Urothelium cell line (cell line): ENCODE measurements at regions not wholly inside any gene's neighbourhood (a gene's known extent, or its start where the extent isn't known, plus 50 kb on each side); places are given as distances from the start of the nearest gene placed in this dataset.

Experiments used
- DNase-seq: peaks from one replicate; pipeline ENCODE4 v3.0.0; 2011; ENCODE audit warnings: low spot score, mixed read lengths
- FAIRE-seq: peaks from 2 replicates; lab custom pipeline; 2011; peaks lifted over from hg19 to GRCh38; lab: Jason Lieb, UNC

GRCh38 chr6:48928937-48929336 is 534.1 kb downstream of the MMUT start:
- FAIRE-seq = no peak
- DNase-seq = no peak

DNA sequence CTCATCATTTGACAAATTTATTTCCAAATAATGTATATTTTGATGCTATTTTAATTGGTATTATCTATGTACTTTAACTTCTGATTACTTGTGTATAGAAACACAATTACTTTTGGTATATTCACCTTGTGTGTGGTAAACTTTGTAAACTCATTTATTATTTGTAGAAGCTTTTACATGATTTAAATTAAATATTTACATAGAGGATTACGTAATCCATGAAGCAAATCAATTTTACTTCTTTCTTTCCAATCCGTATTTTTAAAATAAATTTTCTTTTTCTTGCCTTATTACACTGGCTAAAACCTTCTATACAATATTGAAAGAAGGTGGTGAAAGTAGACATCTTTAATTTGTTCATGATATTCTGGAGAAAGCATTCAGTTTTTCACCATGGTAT is 540.2 kb downstream of the MMUT start:
- FAIRE-seq (no peak), DNase-seq (no peak)

GRCh38 chr6:48919555-48919954 is 543.5 kb downstream of the MMUT start:
- FAIRE-seq = no peak

GRCh38 chr6:48917233-48917632 is 545.8 kb downstream of the MMUT start:
- DNase-seq = no peak
- no peak for FAIRE-seq

More at GRCh38 chr6:48919555-48919954, 543.5 kb downstream of the MMUT start:
- no peak for DNase-seq

GRCh38 chr6:48916607-48917006 is 546.4 kb downstream of the MMUT start:
- DNase-seq = no peak
- no peak for FAIRE-seq

GRCh38 chr6:48915591-48915990 is 547.5 kb downstream of the MMUT start:
- no peak for FAIRE-seq
- no peak for DNase-seq

DNA sequence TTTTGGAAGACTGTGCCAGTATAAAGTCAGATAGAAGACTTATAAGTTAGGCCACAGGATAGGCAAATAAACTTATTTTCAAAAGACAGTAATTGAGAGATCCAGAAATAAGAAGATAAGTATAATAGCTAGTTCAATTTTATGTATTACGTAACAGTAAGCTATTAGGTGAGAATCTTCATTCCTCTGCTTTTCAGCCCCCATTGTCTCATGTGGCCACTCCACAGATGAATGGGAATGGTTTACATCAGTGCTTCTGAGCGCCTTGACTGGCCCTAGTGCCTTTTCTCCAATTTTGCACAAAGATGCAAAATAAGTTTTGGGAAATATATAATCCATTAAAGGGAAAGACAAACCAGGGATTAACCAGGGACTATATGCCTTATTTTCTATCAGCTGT is 550.5 kb downstream of the MMUT start:
- DNase-seq (no peak), FAIRE-seq (no peak)

DNA sequence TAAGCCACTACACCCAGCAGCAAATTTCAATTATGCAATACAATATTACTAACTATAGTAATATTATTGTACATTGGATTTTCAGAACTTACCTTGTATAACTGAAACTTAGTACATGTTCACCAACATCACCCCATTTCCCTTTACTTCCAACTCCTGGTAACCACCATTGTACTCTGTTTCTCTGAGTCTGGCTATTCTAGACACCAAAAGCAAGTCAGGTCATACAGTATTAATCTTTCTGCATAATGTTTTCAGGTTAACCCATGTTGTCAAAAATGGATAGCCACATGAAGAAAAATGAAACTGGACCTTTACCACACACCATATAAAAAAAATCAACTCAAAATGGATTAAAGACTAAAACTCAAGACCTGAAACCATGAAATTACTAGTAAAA is 558.2 kb downstream of the MMUT start:
- DNase-seq (no peak), FAIRE-seq (no peak)

DNA sequence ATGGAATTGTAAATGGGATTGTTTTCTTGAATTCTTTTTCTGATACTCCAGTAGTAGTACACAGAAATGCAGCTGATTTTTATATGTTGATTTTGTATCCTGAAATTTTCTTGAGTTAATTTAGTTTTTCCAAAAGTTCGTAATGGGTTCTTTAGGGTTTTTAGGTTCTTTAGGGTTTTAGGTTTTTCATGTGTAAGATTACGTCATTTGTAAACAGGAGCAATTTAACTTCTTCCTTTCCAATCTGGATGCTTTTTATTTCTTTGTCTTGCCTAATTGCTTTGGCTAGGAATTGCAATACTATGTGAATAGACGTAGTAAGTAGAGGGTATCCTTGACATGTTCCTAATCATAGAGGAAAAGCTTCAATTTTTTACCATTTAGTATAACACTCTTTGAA is 568.6 kb downstream of the MMUT start:
- DNase-seq (no peak), FAIRE-seq (no peak)

DNA sequence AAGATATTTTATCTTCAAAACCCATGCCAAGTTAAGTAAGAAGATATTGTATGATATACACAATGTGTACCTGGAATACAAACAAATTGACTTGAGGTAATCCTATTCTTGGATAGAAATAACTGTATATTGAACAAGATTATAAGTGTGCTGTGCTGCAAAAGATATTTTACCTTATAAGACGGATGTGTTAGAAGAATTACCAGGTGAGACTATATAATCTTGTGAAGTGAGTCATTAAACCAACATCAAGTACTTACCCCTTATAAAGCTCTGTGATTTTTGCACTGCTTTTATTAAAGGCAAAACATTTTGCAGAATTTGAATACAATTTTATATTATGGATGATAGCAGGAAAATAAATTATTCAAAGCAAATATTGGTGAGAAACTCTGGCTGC is 570.0 kb downstream of the MMUT start:
- no peak for DNase-seq
- no peak for FAIRE-seq

GRCh38 chr6:48891308-48891707 is 571.7 kb downstream of the MMUT start:
- no peak for FAIRE-seq
- no peak for DNase-seq

DNA sequence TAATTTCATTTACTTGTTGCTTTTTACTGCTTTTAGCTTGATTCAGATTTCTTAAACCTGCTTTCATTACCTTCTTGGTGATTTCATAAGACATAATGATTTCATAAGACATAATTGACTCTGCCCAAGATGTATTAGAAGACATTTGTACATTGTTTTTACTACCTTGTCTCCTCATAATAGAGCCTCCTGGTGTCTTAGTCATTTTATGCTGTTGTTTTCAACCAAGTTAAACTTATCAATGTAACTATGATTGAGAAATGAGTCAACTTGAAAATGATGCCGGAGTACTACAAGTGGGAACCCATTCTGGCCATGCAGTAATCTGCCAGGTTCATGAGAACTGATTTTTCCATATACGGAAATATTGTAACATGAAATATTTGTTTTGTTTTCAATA is 573.6 kb downstream of the MMUT start:
- FAIRE-seq = no peak

DNA sequence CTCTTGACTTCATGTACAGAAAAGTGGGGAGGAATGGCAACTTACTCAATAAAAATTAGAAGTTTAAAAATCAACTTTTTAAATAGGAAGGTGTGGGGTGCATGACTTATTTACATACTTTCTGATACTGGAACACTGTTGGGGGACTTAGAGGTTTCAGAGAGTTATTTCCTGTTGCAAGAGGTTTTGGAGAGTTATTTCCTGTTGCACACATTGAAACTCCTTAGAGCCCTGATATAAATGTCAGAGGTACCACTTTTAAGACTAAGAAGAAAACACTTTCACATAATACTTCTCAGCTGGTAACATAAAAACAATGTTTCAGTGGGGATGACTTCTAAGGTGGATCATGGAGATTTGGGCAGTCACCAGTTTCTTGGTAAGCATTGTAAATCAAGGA is 579.9 kb downstream of the MMUT start:
- DNase-seq = no peak
- FAIRE-seq = no peak

More for the DNA sequence above, 573.6 kb downstream of the MMUT start:
- no peak for DNase-seq

- FAIRE-seq (no peak), DNase-seq (no peak)
Measured at GRCh38 chr6:48881551-48881950, 581.5 kb downstream of the MMUT start.

GRCh38 chr6:48869595-48869994 is 593.5 kb downstream of the MMUT start:
- DNase-seq (no peak), FAIRE-seq (no peak)

- DNase-seq = no peak
- no peak for FAIRE-seq
Measured at GRCh38 chr6:48866682-48867081, 596.4 kb downstream of the MMUT start.

DNA sequence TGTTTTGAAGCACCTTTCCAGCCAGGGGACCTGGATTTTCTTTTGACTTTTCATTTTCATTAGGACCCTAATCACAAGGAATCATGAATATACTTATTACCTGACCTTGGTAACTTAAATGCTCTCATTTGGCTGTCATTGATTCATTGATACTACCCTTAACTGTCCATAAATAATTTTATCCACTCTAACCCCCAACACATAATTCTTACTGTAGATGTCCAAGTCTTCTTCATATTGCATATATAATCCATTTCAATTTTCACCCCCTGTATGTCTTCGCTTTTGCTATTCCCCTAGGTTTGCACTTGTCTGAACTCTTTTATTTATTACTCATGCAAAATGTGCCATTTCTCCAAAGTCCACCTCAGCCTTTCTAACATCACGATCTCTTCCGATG is 602.9 kb downstream of the MMUT start:
- FAIRE-seq = no peak
- no peak for DNase-seq

GRCh38 chr6:48859562-48860123 is 603.4 kb downstream of the MMUT start:
- no peak for FAIRE-seq

GRCh38 chr6:48845219-48845618 is 617.8 kb downstream of the MMUT start:
- FAIRE-seq = no peak

More at GRCh38 chr6:48859562-48860123, 603.4 kb downstream of the MMUT start:
- no peak for DNase-seq

GRCh38 chr6:48844696-48845095 is 618.4 kb downstream of the MMUT start:
- FAIRE-seq (no peak), DNase-seq (no peak)

More at GRCh38 chr6:48845219-48845618, 617.8 kb downstream of the MMUT start:
- no peak for DNase-seq

DNA sequence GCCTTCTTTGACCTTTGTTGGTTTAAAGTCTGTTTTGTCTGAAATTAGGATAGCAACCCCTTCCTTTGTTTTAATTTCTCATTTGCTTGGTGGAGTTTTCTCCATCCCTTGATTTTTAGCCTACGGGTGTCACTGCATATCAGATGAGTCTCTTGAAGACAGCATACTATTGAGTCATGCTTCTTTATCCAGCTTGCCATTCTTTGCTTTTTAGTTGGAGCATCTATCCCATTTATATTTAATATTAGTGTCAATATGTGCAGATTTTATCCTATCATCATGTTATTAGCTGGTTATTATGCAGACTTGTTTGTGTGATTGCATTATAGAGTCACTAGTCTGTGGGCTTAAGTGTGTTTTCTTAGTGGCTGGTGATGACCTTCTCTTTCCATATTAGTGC is 622.2 kb downstream of the MMUT start:
- no peak for FAIRE-seq
- no peak for DNase-seq

DNA sequence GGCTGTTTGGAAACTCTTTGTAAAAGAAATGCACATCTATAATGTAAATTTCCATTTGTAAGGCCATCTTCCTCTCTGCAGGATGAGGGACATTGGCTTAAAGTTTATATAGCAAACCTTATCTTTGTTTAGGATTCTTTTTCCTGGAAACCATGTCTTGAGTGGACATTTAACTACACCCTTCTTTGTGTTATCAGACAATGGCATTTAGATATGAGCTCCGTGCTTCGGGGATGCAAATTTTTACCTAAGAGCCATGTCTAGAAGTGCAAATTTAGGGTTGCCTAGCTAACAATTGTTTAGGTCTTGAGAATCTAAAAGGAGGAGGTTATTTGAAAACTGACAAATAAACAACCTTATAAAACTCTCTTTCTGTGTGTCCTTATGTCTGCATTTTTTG is 623.8 kb downstream of the MMUT start:
- FAIRE-seq (no peak), DNase-seq (no peak)

GRCh38 chr6:48837744-48838143 is 625.3 kb downstream of the MMUT start:
- FAIRE-seq = no peak

More at GRCh38 chr6:48837744-48838143, 625.3 kb downstream of the MMUT start:
- DNase-seq = no peak
